ENCODE measurements at regions not wholly inside any gene's neighbourhood (a gene's known extent, or its start where the extent isn't known, plus 50 kb on each side); places are given as distances from the start of the nearest gene placed in this dataset.

GRCh38 chr17:34781071-34781470, 180.2 kb downstream of the CCT6B start:
- DNase-seq (ENCODE audit: low read depth in 2 of 2), result no peak
- Histone ChIP-seq H3K27me3 (ENCODE audit: control insufficient read depth, insufficient read depth, low read length) (no peaks in the 10 kb centered on the region), H3K79me2 (ENCODE audit: control insufficient read depth, insufficient read depth, low read length) (no peaks in the 10 kb centered on the region), H3K9ac (ENCODE audit: insufficient read depth, low read length) (no peak overlapping the region), H3K4me1 (ENCODE audit: control insufficient read depth, extremely low read depth, insufficient read depth, low read length) (no peaks in the 10 kb centered on the region), H3K36me3 (ENCODE audit: control insufficient read depth, insufficient read depth, low read length) (no peaks in the 10 kb centered on the region), H3K4me2 (ENCODE audit: extremely low read depth, insufficient read depth, low read length) (no peak overlapping the region), H3K4me3 (replicated peaks in 1 of 4; ENCODE audit: control extremely low read depth in 1 of 4, insufficient read depth in 1 of 4, low read depth in 3 of 4, low read length in 4 of 4) (no peak overlapping the region), H3K27ac (ENCODE audit: insufficient read depth, low read length) (no peak overlapping the region), H3K9me3 (ENCODE audit: control insufficient read depth, insufficient read depth, low read depth, low read length) (no peaks in the 10 kb centered on the region), H4K20me1 (ENCODE audit: control insufficient read depth, extremely low read depth, insufficient read depth, low read length) (no peaks in the 10 kb centered on the region), H2AFZ (ENCODE audit: low read length) (no peak overlapping the region)
- TF ChIP-seq CTCF (conservative IDR thresholded peaks at IDR 0.05 in 1 of 2, IDR thresholded peaks at IDR 0.05 in 1 of 2; ENCODE audit: low read depth in 1 of 2, low read length in 2 of 2) (no peak), EZH2 (IDR thresholded peaks at IDR 0.05; ENCODE audit: low read length, missing control alignments) (no peak)

GRCh38 chr17:34780438-34780837, 180.8 kb downstream of the CCT6B start:
- H3K9ac ChIP-seq (ENCODE audit: insufficient read depth, low read length), result no peak overlapping the region
- H3K4me1 ChIP-seq (ENCODE audit: control insufficient read depth, extremely low read depth, insufficient read depth, low read length), result no peaks in the 10 kb centered on the region
- TF ChIP-seq CTCF (conservative IDR thresholded peaks at IDR 0.05 in 1 of 2, IDR thresholded peaks at IDR 0.05 in 1 of 2; ENCODE audit: low read depth in 1 of 2, low read length in 2 of 2) (no peak), EZH2 (IDR thresholded peaks at IDR 0.05; ENCODE audit: low read length, missing control alignments) (no peak)
- no peaks in the 10 kb centered on the region for H3K79me2 ChIP-seq (ENCODE audit: control insufficient read depth, insufficient read depth, low read length)
- H3K9me3 ChIP-seq (ENCODE audit: control insufficient read depth, insufficient read depth, low read depth, low read length), result no peaks in the 10 kb centered on the region
- no peak overlapping the region for H3K4me3 ChIP-seq (replicated peaks in 1 of 4; ENCODE audit: control extremely low read depth in 1 of 4, insufficient read depth in 1 of 4, low read depth in 3 of 4, low read length in 4 of 4)
- H3K27me3 ChIP-seq (ENCODE audit: control insufficient read depth, insufficient read depth, low read length), result no peaks in the 10 kb centered on the region
- no peak overlapping the region for H3K27ac ChIP-seq (ENCODE audit: insufficient read depth, low read length)
- no peak overlapping the region for H3K4me2 ChIP-seq (ENCODE audit: extremely low read depth, insufficient read depth, low read length)
- no peaks in the 10 kb centered on the region for H4K20me1 ChIP-seq (ENCODE audit: control insufficient read depth, extremely low read depth, insufficient read depth, low read length)
- no peak overlapping the region for H2AFZ ChIP-seq (ENCODE audit: low read length)
- no peak for DNase-seq (ENCODE audit: low read depth in 2 of 2)
- no peaks in the 10 kb centered on the region for H3K36me3 ChIP-seq (ENCODE audit: control insufficient read depth, insufficient read depth, low read length)

GRCh38 chr17:34776456-34777443, 184.5 kb downstream of the CCT6B start:
- no peak for DNase-seq (ENCODE audit: low read depth in 2 of 2)
- no peaks in the 10 kb centered on the region for H3K36me3 ChIP-seq (ENCODE audit: control insufficient read depth, insufficient read depth, low read length)
- no peak overlapping the region for H3K4me2 ChIP-seq (ENCODE audit: extremely low read depth, insufficient read depth, low read length)
- no peaks in the 10 kb centered on the region for H3K9me3 ChIP-seq (ENCODE audit: control insufficient read depth, insufficient read depth, low read depth, low read length)
- no peaks in the 10 kb centered on the region for H3K4me1 ChIP-seq (ENCODE audit: control insufficient read depth, extremely low read depth, insufficient read depth, low read length)
- no peak for TF ChIP-seq EZH2 (IDR thresholded peaks at IDR 0.05; ENCODE audit: low read length, missing control alignments)
- no peak for TF ChIP-seq CTCF (conservative IDR thresholded peaks at IDR 0.05 in 1 of 2, IDR thresholded peaks at IDR 0.05 in 1 of 2; ENCODE audit: low read depth in 1 of 2, low read length in 2 of 2)
- H2AFZ ChIP-seq (ENCODE audit: low read length), result no peak overlapping the region
- no peaks in the 10 kb centered on the region for H3K27me3 ChIP-seq (ENCODE audit: control insufficient read depth, insufficient read depth, low read length)
- no peak overlapping the region for H3K9ac ChIP-seq (ENCODE audit: insufficient read depth, low read length)
- no peaks in the 10 kb centered on the region for H3K79me2 ChIP-seq (ENCODE audit: control insufficient read depth, insufficient read depth, low read length)
- H4K20me1 ChIP-seq (ENCODE audit: control insufficient read depth, extremely low read depth, insufficient read depth, low read length), result no peaks in the 10 kb centered on the region
- no peak overlapping the region for H3K4me3 ChIP-seq (replicated peaks in 1 of 4; ENCODE audit: control extremely low read depth in 1 of 4, insufficient read depth in 1 of 4, low read depth in 3 of 4, low read length in 4 of 4)
- H3K27ac ChIP-seq (ENCODE audit: insufficient read depth, low read length), result no peak overlapping the region

Data from fibroblast of lung (primary cell).